HG03064 (cell line): ENCODE measurements at regions not wholly inside any gene's neighbourhood (a gene's known extent, or its start where the extent isn't known, plus 50 kb on each side); places are given as distances from the start of the nearest gene placed in this dataset.
"Not testable (repeated sequence)": the region's sequence is repeated elsewhere in the genome, so short reads cannot be mapped to it uniquely, and the experiment has no call there.

Experiments used
- ATAC-seq: cut with Tn5 transposase; IDR thresholded peaks from one replicate; pipeline ENCODE4 v1.9.1; 2021; ENCODE audit warnings: low read depth; ENCODE audit not compliant: unreplicated experiment

- no peak for ATAC-seq
Measured at GRCh38 chr5:4576161-4576748, 563.9 kb upstream of the ADAMTS16 start.

GRCh38 chr5:4576908-4577307 lies 563.2 kb upstream of the ADAMTS16 start:
- no peak for ATAC-seq

- no peak for ATAC-seq
Measured at GRCh38 chr5:4579679-4580078, 560.5 kb upstream of the ADAMTS16 start.

- ATAC-seq, result no peak
Measured at GRCh38 chr5:4580772-4581171, 559.4 kb upstream of the ADAMTS16 start.

GRCh38 chr5:4581289-4581688 lies 558.8 kb upstream of the ADAMTS16 start:
- ATAC-seq, result no peak

- no peak for ATAC-seq
Measured at GRCh38 chr5:4584982-4585381, 555.1 kb upstream of the ADAMTS16 start.

GRCh38 chr5:4613440-4613839 lies 526.7 kb upstream of the ADAMTS16 start:
- no peak for ATAC-seq

- no peak for ATAC-seq
Measured at GRCh38 chr5:4614088-4614487, 526.0 kb upstream of the ADAMTS16 start.

GRCh38 chr5:4615369-4615768 lies 524.8 kb upstream of the ADAMTS16 start:
- ATAC-seq, result not testable (repeated sequence)

- no peak for ATAC-seq
Measured at GRCh38 chr5:4625206-4625896, 514.8 kb upstream of the ADAMTS16 start.

- no peak for ATAC-seq
Measured at GRCh38 chr5:4627131-4627530, 513.0 kb upstream of the ADAMTS16 start.

GRCh38 chr5:4627929-4628328 lies 512.2 kb upstream of the ADAMTS16 start:
- no peak for ATAC-seq

GRCh38 chr5:4628645-4629385 lies 511.3 kb upstream of the ADAMTS16 start:
- ATAC-seq, result no peak

GRCh38 chr5:4630031-4630430 lies 510.1 kb upstream of the ADAMTS16 start:
- no peak for ATAC-seq

- ATAC-seq, result no peak
Measured at GRCh38 chr5:4634342-4634741, 505.8 kb upstream of the ADAMTS16 start.

- ATAC-seq, result no peak
Measured at GRCh38 chr5:4636378-4636777, 503.8 kb upstream of the ADAMTS16 start.

GRCh38 chr5:4639946-4640345 lies 500.2 kb upstream of the ADAMTS16 start:
- no peak for ATAC-seq

- ATAC-seq, result no peak
Measured at GRCh38 chr5:4640795-4641194, 499.3 kb upstream of the ADAMTS16 start.

GRCh38 chr5:4642525-4642924 lies 497.6 kb upstream of the ADAMTS16 start:
- ATAC-seq, result no peak

GRCh38 chr5:4643190-4643589 lies 496.9 kb upstream of the ADAMTS16 start:
- ATAC-seq, result no peak

- no peak for ATAC-seq
Measured at GRCh38 chr5:4643960-4644359, 496.2 kb upstream of the ADAMTS16 start.
